HL-60 (cell line): ENCODE measurements at regions not wholly inside any gene's neighbourhood (a gene's known extent, or its start where the extent isn't known, plus 50 kb on each side); places are given as distances from the start of the nearest gene placed in this dataset.

Source experiments
- DNase-seq, 2 experiments: peaks; one replicate each; pipeline ENCODE4 v3.0.0-alpha.2; 2010 to 2020; ENCODE audit warnings: low read depth in 1 of 2, low spot score in 1 of 2
- H3K27ac ChIP-seq: fragments of 250-450 bp; sonication (Bioruptor Pico); replicated peaks from 2 replicates; pipeline ENCODE4 v1.5.1; 2020; ENCODE audit warnings: mild to moderate bottlenecking, moderate library complexity
- H3K27me3 ChIP-seq: fragments of 250-450 bp; sonication (Bioruptor Pico); 2 replicates; pipeline ENCODE4 v1.5.1; 2021; ENCODE audit warnings: mild to moderate bottlenecking, moderate library complexity; ENCODE audit not compliant: insufficient read depth, poor library complexity, severe bottlenecking
- H3K4me3 ChIP-seq: replicated peaks from 2 replicates; pipeline ENCODE4 v1.5.1; 2011; ENCODE audit warnings: mild to moderate bottlenecking, control low read depth, low read length; ENCODE audit not compliant: insufficient read depth
- GABPA ChIP-seq: IDR thresholded peaks from 2 replicates; pipeline ENCODE4 v1.6.1; 2012; ENCODE audit warnings: low read depth
- POLR2AphosphoS5 ChIP-seq: IDR thresholded peaks from 2 replicates; pipeline ENCODE4 v1.6.1; 2012; ENCODE audit warnings: low read depth
- SPI1 ChIP-seq: IDR thresholded peaks from 2 replicates; pipeline ENCODE4 v1.6.1; 2012; ENCODE audit warnings: low read depth, mild to moderate bottlenecking, borderline replicate concordance
- TF ChIP-seq, protein P1 (sequence below): IDR thresholded peaks from 2 replicates; pipeline ENCODE4 v1.6.1; 2012; ENCODE audit warnings: low read depth; ENCODE audit not compliant: insufficient replicate concordance
- TF ChIP-seq, protein P2 (sequence below): IDR thresholded peaks from one replicate; pipeline ENCODE4 v1.5.1; 2011; ENCODE audit warnings: low read length, control low read depth, inconsistent platforms; ENCODE audit not compliant: insufficient read depth

GRCh38 chr9:113808391-113809358 is 67.4 kb upstream of the ZNF618 start:
- Histone ChIP-seq H3K4me3 (no peak overlapping the region), H3K27me3 (no peaks in the 10 kb centered on the region), H3K27ac (no peak overlapping the region)
- TF ChIP-seq, protein P1, sequence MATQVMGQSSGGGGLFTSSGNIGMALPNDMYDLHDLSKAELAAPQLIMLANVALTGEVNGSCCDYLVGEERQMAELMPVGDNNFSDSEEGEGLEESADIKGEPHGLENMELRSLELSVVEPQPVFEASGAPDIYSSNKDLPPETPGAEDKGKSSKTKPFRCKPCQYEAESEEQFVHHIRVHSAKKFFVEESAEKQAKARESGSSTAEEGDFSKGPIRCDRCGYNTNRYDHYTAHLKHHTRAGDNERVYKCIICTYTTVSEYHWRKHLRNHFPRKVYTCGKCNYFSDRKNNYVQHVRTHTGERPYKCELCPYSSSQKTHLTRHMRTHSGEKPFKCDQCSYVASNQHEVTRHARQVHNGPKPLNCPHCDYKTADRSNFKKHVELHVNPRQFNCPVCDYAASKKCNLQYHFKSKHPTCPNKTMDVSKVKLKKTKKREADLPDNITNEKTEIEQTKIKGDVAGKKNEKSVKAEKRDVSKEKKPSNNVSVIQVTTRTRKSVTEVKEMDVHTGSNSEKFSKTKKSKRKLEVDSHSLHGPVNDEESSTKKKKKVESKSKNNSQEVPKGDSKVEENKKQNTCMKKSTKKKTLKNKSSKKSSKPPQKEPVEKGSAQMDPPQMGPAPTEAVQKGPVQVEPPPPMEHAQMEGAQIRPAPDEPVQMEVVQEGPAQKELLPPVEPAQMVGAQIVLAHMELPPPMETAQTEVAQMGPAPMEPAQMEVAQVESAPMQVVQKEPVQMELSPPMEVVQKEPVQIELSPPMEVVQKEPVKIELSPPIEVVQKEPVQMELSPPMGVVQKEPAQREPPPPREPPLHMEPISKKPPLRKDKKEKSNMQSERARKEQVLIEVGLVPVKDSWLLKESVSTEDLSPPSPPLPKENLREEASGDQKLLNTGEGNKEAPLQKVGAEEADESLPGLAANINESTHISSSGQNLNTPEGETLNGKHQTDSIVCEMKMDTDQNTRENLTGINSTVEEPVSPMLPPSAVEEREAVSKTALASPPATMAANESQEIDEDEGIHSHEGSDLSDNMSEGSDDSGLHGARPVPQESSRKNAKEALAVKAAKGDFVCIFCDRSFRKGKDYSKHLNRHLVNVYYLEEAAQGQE, result no peak
- TF ChIP-seq POLR2AphosphoS5 (no peak), SPI1 (peak; percentile 69; the same call in 1 of the 2 replicates), GABPA (no peak)
- TF ChIP-seq, protein P2, sequence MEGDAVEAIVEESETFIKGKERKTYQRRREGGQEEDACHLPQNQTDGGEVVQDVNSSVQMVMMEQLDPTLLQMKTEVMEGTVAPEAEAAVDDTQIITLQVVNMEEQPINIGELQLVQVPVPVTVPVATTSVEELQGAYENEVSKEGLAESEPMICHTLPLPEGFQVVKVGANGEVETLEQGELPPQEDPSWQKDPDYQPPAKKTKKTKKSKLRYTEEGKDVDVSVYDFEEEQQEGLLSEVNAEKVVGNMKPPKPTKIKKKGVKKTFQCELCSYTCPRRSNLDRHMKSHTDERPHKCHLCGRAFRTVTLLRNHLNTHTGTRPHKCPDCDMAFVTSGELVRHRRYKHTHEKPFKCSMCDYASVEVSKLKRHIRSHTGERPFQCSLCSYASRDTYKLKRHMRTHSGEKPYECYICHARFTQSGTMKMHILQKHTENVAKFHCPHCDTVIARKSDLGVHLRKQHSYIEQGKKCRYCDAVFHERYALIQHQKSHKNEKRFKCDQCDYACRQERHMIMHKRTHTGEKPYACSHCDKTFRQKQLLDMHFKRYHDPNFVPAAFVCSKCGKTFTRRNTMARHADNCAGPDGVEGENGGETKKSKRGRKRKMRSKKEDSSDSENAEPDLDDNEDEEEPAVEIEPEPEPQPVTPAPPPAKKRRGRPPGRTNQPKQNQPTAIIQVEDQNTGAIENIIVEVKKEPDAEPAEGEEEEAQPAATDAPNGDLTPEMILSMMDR, result no peak
- DNase-seq, result peak in 1 of 2 experiments; percentile 41

- DNase-seq, result no peak
- Histone ChIP-seq H3K27me3 (peaks cover 2% of the 10 kb centered on the region), H3K4me3 (no peak overlapping the region), H3K27ac (no peak overlapping the region)
- TF ChIP-seq, protein P2, result no peak
- no peak for TF ChIP-seq POLR2AphosphoS5
- no peak for TF ChIP-seq GABPA
- TF ChIP-seq SPI1, result no peak
- TF ChIP-seq, protein P1, result no peak
Observed at GRCh38 chr9:113817171-113817570, 58.9 kb upstream of the ZNF618 start.

GRCh38 chr9:113818391-113818790 is 57.7 kb upstream of the ZNF618 start:
- H3K27ac ChIP-seq, result no peak overlapping the region

More at GRCh38 chr9:113818391-113818790, 57.7 kb upstream of the ZNF618 start:
- Histone ChIP-seq H3K27me3 (peaks cover 2% of the 10 kb centered on the region), H3K4me3 (no peak overlapping the region)
- DNase-seq, result no peak
- no peak for TF ChIP-seq POLR2AphosphoS5
- TF ChIP-seq, protein P1, result no peak
- TF ChIP-seq SPI1, result no peak
- TF ChIP-seq, protein P2, result no peak
- TF ChIP-seq GABPA, result no peak
